ENCODE measurements at regions not wholly inside any gene's neighbourhood (a gene's known extent, or its start where the extent isn't known, plus 50 kb on each side); places are given as distances from the start of the nearest gene placed in this dataset.

GRCh38 chr17:27390540-27390939 lies 65.7 kb upstream of the KSR1 start:
- TF ChIP-seq CTCF (IDR thresholded peaks at IDR 0.05; ENCODE audit: borderline replicate concordance, extremely low read depth, low read length, poor library complexity, severe bottlenecking) (no peak), EZH2 (IDR thresholded peaks at IDR 0.05; ENCODE audit: borderline replicate concordance, low read depth, low read length, severe bottlenecking) (no peak)
- ATAC-seq (ENCODE audit: insufficient read depth, low read depth) (no peak), DNase-seq (no peak)

GRCh38 chr17:27391427-27391826 lies 64.8 kb upstream of the KSR1 start:
- no peak for DNase-seq
- no peaks in the 10 kb centered on the region for H3K9me3 ChIP-seq (ENCODE audit: insufficient read depth, low read length, severe bottlenecking)
- H3K79me2 ChIP-seq (ENCODE audit: insufficient read depth, low read length), result no peaks in the 10 kb centered on the region
- H3K9ac ChIP-seq (ENCODE audit: low read depth, low read length), result no peak overlapping the region
- H3K4me3 ChIP-seq (ENCODE audit: low read depth in 1 of 2, low read length in 2 of 2), result no peak overlapping the region
- no peaks in the 10 kb centered on the region for H3K4me1 ChIP-seq (ENCODE audit: insufficient read depth, low read length)
- no peak for ATAC-seq (ENCODE audit: insufficient read depth, low read depth)
- H2AFZ ChIP-seq (ENCODE audit: low read depth, low read length), result no peak overlapping the region
- no peak overlapping the region for H3K4me2 ChIP-seq (ENCODE audit: insufficient read depth, low read length)
- H3K27ac ChIP-seq (ENCODE audit: low read length), result no peak overlapping the region
- TF ChIP-seq CTCF (IDR thresholded peaks at IDR 0.05; ENCODE audit: borderline replicate concordance, extremely low read depth, low read length, poor library complexity, severe bottlenecking) (no peak), EZH2 (IDR thresholded peaks at IDR 0.05; ENCODE audit: borderline replicate concordance, low read depth, low read length, severe bottlenecking) (no peak)
- no peaks in the 10 kb centered on the region for H4K20me1 ChIP-seq (ENCODE audit: insufficient read depth, low read length)
- H3K36me3 ChIP-seq (ENCODE audit: insufficient read depth, low read length), result no peaks in the 10 kb centered on the region
- peaks cover 2% of the 10 kb centered on the region for H3K27me3 ChIP-seq (ENCODE audit: insufficient read depth, low read length, poor library complexity)

More at GRCh38 chr17:27390540-27390939, 65.7 kb upstream of the KSR1 start:
- no peaks in the 10 kb centered on the region for H3K36me3 ChIP-seq (ENCODE audit: insufficient read depth, low read length)
- no peak overlapping the region for H3K9ac ChIP-seq (ENCODE audit: low read depth, low read length)
- H3K27ac ChIP-seq (ENCODE audit: low read length), result no peak overlapping the region
- H2AFZ ChIP-seq (ENCODE audit: low read depth, low read length), result no peak overlapping the region
- H3K4me2 ChIP-seq (ENCODE audit: insufficient read depth, low read length), result no peak overlapping the region
- no peaks in the 10 kb centered on the region for H4K20me1 ChIP-seq (ENCODE audit: insufficient read depth, low read length)
- H3K4me1 ChIP-seq (ENCODE audit: insufficient read depth, low read length), result no peaks in the 10 kb centered on the region
- no peaks in the 10 kb centered on the region for H3K9me3 ChIP-seq (ENCODE audit: insufficient read depth, low read length, severe bottlenecking)
- peaks cover 2% of the 10 kb centered on the region for H3K27me3 ChIP-seq (ENCODE audit: insufficient read depth, low read length, poor library complexity)
- no peak overlapping the region for H3K4me3 ChIP-seq (ENCODE audit: low read depth in 1 of 2, low read length in 2 of 2)
- H3K79me2 ChIP-seq (ENCODE audit: insufficient read depth, low read length), result no peaks in the 10 kb centered on the region

DNA sequence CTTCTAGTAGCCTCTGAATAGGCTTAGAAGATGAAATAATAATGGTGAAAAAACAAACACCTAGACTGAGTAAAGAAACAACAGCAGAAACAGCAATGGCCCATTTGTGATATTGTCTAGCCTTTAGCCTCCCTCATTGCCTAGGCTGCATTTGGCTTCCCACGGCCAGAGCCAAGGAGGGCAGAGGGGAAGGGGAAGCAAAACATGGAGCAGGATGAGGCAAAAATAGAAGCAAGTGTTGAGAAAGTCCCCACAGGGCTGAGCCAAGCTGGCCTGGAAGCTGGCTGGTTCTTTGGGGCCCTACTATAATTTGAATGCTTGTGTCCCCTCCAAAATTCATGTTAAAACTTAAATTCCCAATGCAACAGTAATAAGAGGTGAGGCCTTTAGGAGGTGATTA lies 60.2 kb upstream of the KSR1 start:
- Histone ChIP-seq H3K4me2 (ENCODE audit: insufficient read depth, low read length) (no peak overlapping the region), H3K36me3 (ENCODE audit: insufficient read depth, low read length) (no peaks in the 10 kb centered on the region), H3K79me2 (ENCODE audit: insufficient read depth, low read length) (no peaks in the 10 kb centered on the region), H3K27me3 (ENCODE audit: insufficient read depth, low read length, poor library complexity) (peaks cover 2% of the 10 kb centered on the region), H3K4me3 (ENCODE audit: low read depth in 1 of 2, low read length in 2 of 2) (no peak overlapping the region), H3K9ac (ENCODE audit: low read depth, low read length) (no peak overlapping the region), H3K4me1 (ENCODE audit: insufficient read depth, low read length) (no peaks in the 10 kb centered on the region), H3K27ac (ENCODE audit: low read length) (no peak overlapping the region), H4K20me1 (ENCODE audit: insufficient read depth, low read length) (no peaks in the 10 kb centered on the region), H2AFZ (ENCODE audit: low read depth, low read length) (no peak overlapping the region), H3K9me3 (ENCODE audit: insufficient read depth, low read length, severe bottlenecking) (no peaks in the 10 kb centered on the region)
- ATAC-seq (ENCODE audit: insufficient read depth, low read depth) (no peak), DNase-seq (no peak)
- TF ChIP-seq CTCF (IDR thresholded peaks at IDR 0.05; ENCODE audit: borderline replicate concordance, extremely low read depth, low read length, poor library complexity, severe bottlenecking) (no peak), EZH2 (IDR thresholded peaks at IDR 0.05; ENCODE audit: borderline replicate concordance, low read depth, low read length, severe bottlenecking) (no peak)

DNA sequence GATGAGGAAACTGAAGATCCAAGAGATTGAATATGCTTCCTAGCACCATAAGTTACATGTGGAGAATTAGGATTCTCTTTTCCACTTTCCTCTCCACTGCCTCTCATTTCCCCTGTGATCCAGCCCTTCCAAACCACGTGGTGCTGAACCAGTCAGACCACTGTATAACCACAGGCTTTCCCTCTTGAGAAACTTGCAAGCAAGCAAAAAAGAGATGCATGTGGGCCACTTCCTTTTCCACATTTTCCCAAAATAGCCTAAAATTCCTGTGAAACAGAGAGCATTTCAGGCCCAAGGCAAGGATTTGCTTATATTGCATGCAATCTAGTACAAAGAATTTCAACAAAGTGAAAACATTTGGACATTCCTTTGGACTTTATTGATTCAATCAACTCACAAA lies 59.3 kb upstream of the KSR1 start:
- TF ChIP-seq EZH2 (IDR thresholded peaks at IDR 0.05; ENCODE audit: borderline replicate concordance, low read depth, low read length, severe bottlenecking) (no peak), CTCF (IDR thresholded peaks at IDR 0.05; ENCODE audit: borderline replicate concordance, extremely low read depth, low read length, poor library complexity, severe bottlenecking) (no peak)
- H3K4me3 ChIP-seq (ENCODE audit: low read depth in 1 of 2, low read length in 2 of 2), result no peak overlapping the region
- H3K9me3 ChIP-seq (ENCODE audit: insufficient read depth, low read length, severe bottlenecking), result no peaks in the 10 kb centered on the region
- DNase-seq (no peak), ATAC-seq (ENCODE audit: insufficient read depth, low read depth) (no peak)
- peaks cover 2% of the 10 kb centered on the region for H3K27me3 ChIP-seq (ENCODE audit: insufficient read depth, low read length, poor library complexity)
- no peak overlapping the region for H2AFZ ChIP-seq (ENCODE audit: low read depth, low read length)
- no peaks in the 10 kb centered on the region for H3K4me1 ChIP-seq (ENCODE audit: insufficient read depth, low read length)
- H3K9ac ChIP-seq (ENCODE audit: low read depth, low read length), result no peak overlapping the region
- no peak overlapping the region for H3K4me2 ChIP-seq (ENCODE audit: insufficient read depth, low read length)
- no peaks in the 10 kb centered on the region for H3K79me2 ChIP-seq (ENCODE audit: insufficient read depth, low read length)
- H3K36me3 ChIP-seq (ENCODE audit: insufficient read depth, low read length), result no peaks in the 10 kb centered on the region
- no peak overlapping the region for H3K27ac ChIP-seq (ENCODE audit: low read length)
- no peaks in the 10 kb centered on the region for H4K20me1 ChIP-seq (ENCODE audit: insufficient read depth, low read length)

Measured in DND-41 (cell line).